ENCODE measurements at regions not wholly inside any gene's neighbourhood (a gene's known extent, or its start where the extent isn't known, plus 50 kb on each side); places are given as distances from the start of the nearest gene placed in this dataset.

- no peak for DNase-seq (ENCODE audit: low read depth)
Observed at GRCh38 chr16:35639233-35640205, 2180.1 kb downstream of the TP53TG3F start.

GRCh38 chr16:35642322-35642835, 2183.0 kb downstream of the TP53TG3F start:
- no peak for DNase-seq (ENCODE audit: low read depth)

GRCh38 chr16:35651841-35652240, 2192.4 kb downstream of the TP53TG3F start:
- DNase-seq (ENCODE audit: low read depth), result no peak

DNA sequence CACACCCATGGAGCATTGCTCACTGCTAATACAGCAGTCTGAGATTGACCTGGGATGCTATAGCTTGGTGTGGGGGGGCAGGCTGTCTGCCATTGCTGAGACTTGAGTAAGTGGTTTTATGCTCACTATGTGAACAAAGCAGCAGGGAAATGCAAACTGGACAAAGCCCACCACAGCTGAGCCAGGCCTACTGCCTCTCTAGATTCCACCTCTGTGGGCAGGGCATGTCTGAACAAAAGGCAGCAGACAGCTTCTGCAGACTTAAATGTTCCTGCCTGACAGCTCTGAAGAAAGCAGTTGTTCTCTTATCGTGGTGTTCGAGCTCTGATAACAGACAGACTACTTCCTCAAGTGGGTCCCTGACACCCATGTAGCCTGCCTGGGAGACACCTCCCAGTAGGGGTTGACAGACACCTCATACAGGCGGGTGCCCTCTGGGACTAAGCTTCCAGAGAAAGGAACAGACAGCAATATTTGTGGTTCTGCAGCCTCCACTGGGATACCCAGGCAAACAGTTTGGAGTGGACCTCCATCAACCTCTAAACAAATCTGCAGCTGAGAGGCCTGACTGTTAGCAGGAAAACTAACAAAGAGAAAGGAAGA, 2204.8 kb downstream of the TP53TG3F start:
- DNase-seq (ENCODE audit: low read depth), result no peak

DNA sequence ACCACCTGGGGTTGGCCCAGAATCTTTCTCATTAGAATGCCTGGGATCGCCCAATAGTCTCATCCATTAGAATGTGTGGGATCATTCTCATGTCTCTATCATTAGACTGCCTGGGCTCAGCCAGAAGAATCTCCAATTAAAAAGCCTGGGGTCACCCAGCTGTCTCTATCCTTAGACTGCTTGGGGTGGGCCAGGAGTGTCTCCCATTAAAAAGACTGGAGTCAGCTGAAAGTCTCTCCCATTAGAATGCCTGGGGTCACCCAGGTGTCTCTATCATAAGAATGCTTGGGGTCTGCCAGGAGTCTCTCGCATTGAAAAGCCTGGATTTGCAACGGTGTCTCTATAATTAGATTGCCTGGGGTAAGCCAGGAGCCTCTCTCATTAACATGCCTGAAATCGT, 2225.7 kb downstream of the TP53TG3F start:
- no peak for DNase-seq (ENCODE audit: low read depth)

- no peak for DNase-seq (ENCODE audit: low read depth)
Observed at GRCh38 chr16:35686595-35686994, 2227.2 kb downstream of the TP53TG3F start.

DNA sequence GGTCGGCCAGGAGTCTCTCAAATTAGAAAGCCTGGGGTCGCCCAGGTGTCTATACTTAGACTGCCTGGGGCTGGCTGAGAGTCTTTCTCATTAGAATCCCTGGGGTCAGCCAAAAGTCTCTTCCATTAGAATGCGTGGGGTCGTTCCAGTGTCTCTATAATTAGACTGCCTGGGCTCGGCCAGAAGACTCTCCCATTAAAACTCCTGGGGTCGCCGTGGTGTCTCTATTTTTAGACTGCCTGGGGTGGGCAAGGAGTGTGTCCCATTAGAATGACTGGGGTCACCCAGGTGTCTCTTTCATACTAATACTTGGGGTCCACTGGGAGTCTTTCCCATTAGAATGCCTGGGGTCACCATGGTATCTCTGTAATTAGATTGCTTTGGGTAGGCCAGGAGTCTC, 2227.7 kb downstream of the TP53TG3F start:
- DNase-seq (ENCODE audit: low read depth), result no peak

DNA sequence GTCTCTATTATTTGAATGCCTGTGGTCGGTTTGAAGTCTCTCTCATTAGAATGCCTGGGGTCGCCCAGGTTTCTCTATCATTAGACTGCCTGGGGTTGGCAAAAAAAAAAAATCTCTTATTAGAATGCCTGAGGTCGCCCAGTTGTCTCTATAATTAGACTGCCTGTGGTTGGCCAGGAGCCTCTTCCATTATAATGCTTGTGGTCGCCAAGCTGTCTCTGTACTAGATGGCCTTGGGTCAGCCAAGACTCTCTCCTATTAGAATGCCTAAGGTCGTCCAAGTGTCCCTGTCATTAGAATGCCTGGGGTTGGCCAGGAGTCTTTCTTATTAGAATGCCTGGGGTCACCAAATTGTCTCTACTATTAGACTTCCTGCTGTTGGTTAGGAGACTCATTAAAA, 2228.4 kb downstream of the TP53TG3F start:
- no peak for DNase-seq (ENCODE audit: low read depth)

DNA sequence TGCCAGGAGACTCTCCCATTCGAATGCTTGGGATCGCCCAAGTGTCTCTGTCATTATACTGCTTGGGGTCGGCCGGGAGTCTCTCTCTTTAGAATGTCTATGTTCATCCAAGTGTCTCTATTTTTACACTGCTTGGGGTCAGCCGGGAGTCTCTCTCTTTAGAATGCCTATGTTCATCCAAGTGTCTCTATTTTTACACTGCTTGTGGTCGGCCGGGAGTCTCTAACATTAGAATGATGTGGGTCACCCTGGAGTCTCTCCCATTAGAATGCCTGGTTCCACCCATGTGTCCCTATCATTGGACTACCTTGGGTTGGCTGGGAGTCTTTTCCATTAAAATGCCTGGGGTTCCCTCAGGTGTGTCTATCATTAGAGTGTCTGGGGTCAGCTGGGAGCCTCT, 2230.4 kb downstream of the TP53TG3F start:
- no peak for DNase-seq (ENCODE audit: low read depth)

GRCh38 chr16:35690413-35690812, 2231.0 kb downstream of the TP53TG3F start:
- no peak for DNase-seq (ENCODE audit: low read depth)

DNA sequence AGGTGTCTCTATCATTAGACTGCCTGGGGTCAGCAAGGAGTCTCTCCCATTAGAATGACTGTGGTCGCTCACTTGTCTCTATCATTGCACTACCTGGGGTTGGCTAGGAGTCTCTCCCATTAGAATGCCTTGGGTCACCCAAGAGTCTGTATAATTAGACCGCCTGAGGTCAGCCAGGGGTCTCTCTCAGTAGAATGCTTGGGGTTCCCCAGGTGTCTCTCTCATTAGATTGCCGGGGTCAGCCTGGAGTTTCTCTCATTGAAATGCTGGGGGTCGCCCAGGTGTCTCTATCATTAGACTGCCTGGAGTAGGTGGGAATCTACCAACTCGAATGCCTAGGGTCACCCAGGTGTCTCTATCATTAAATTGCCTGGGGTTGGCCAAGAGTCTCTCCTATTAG, 2231.6 kb downstream of the TP53TG3F start:
- DNase-seq (ENCODE audit: low read depth), result no peak

GRCh38 chr16:35692824-35693223, 2233.4 kb downstream of the TP53TG3F start:
- no peak for DNase-seq (ENCODE audit: low read depth)

DNA sequence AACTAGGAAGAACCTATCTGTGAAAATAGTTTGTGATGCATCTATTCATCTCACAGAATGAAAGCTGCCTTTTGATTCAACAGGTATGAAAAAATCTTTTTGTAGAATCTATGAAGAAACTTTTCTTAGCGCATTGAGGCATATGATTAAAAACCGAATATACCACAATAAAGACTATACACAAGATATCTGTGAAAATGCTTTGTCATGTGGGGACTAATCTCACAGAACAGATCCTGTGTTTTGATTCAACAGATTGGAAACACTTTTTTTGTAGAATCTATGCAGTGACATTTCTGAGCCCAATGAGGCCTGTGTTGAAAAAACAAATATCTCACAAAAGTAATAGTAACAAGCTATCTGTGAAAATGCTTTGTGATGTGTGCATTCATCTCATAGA, 2247.5 kb downstream of the TP53TG3F start:
- no peak for DNase-seq (ENCODE audit: low read depth)

- no peak for DNase-seq (ENCODE audit: low read depth)
Observed at GRCh38 chr16:35711435-35711834, 2252.0 kb downstream of the TP53TG3F start.

GRCh38 chr16:35711958-35712357, 2252.5 kb downstream of the TP53TG3F start:
- DNase-seq (ENCODE audit: low read depth), result no peak

- DNase-seq (ENCODE audit: low read depth), result no peak
Observed at GRCh38 chr16:35713762-35714650, 2254.6 kb downstream of the TP53TG3F start.

- no peak for DNase-seq (ENCODE audit: low read depth)
Observed at GRCh38 chr16:35714665-35715064, 2255.3 kb downstream of the TP53TG3F start.

DNA sequence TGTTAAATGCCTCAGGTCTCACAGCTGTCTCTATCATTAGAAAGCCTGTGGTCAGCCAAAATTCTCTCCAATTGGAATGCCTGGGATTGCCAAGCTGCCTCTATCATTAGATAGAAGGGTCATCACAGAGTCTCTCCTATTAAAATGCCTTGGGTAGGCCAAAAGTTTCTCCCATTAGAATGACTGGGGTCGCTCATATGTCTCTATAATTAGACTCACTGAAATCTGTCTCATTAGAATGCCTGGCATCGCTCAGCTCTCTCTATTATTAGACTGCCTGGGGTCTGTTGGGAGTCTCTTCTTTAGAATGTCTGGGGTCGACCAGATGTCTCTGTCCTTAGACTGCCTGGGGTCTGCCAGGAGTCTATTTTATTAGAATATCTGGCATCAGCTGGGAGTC, 2265.1 kb downstream of the TP53TG3F start:
- no peak for DNase-seq (ENCODE audit: low read depth)

GRCh38 chr16:35725949-35726348, 2266.5 kb downstream of the TP53TG3F start:
- no peak for DNase-seq (ENCODE audit: low read depth)

DNA sequence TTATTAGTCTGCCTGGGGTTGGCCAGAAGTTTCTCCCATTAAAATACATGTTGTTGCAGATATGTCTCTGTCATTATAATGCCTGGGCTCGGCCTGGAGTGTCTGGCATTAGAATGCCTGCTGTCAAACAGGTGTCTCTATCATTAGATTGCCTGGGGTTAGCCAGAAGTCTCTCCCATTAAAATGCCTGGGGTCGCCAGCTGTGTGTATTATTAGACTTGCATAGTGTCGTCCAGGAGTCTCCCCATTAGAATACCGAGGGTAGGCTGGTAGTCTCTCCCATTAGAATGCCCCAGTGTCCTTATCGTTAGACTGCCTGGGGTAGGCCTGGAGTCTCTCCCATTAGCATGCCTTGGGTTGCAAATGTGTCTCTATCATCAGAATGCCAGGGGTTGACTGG, 2270.8 kb downstream of the TP53TG3F start:
- DNase-seq (ENCODE audit: low read depth), result no peak

DNA sequence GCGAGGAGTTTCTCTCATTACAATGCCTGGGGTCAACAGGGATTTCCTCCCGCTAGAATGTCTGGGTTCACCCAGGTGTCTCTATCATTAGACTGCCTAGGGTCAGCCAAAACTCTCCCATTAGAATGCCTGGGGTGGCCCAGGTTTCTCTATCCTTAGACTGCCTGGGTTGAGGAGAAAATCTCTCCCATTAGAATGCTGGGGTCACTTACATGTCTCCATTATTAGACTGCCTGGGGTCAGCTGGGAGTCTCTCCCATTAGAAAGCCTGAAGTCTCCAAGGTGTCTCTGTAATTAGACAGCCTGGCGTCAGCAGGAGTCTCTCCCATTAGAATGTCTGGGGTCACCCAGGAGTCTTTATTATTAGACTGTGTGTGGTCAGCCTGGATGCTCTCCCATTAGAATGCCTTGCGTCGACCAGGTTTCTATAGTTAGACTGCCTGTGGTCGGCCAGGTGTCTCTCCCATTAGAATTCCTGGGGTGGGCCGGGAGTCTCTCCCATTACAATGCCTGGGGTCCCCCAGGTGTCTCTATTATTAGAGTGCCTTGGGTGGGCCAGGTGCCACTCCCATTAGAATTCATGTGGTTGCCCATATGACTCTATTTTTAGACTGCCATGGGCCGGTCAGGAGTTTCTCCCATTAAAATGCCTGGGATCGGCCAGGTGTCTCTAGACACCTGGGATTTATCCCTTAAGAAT, 2272.1 kb downstream of the TP53TG3F start:
- DNase-seq (ENCODE audit: low read depth), result no peak

Measured in RPMI7951 (cell line).